GM12874 (cell line): ENCODE measurements at regions not wholly inside any gene's neighbourhood (a gene's known extent, or its start where the extent isn't known, plus 50 kb on each side); places are given as distances from the start of the nearest gene placed in this dataset.

Experiments used
- TF ChIP-seq, protein P1 (sequence below): IDR thresholded peaks from 2 replicates; pipeline ENCODE4 v1.5.1; 2011; ENCODE audit warnings: low read depth, mild to moderate bottlenecking, control low read depth, low read length, moderate library complexity; ENCODE audit not compliant: insufficient read depth

DNA sequence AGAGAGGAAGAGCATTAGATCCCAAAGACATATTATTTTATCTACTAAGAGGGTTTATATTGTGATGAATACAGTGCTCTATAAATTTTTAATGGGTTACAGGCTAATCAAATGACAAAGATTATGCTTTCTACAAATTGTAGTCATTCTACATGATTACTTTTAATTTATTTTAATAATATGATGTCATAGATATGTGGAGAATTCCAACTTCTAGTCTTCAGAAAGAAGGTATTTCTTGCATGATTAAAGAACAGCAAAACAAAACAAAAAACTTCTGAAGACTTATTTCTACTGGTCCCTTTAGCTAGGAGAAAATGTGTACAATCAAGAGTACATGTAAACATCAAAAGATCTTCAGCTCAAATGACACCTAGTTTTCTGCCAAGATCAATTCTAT, 71.5 kb upstream of the FOXG1 start:
- TF ChIP-seq, protein P1, sequence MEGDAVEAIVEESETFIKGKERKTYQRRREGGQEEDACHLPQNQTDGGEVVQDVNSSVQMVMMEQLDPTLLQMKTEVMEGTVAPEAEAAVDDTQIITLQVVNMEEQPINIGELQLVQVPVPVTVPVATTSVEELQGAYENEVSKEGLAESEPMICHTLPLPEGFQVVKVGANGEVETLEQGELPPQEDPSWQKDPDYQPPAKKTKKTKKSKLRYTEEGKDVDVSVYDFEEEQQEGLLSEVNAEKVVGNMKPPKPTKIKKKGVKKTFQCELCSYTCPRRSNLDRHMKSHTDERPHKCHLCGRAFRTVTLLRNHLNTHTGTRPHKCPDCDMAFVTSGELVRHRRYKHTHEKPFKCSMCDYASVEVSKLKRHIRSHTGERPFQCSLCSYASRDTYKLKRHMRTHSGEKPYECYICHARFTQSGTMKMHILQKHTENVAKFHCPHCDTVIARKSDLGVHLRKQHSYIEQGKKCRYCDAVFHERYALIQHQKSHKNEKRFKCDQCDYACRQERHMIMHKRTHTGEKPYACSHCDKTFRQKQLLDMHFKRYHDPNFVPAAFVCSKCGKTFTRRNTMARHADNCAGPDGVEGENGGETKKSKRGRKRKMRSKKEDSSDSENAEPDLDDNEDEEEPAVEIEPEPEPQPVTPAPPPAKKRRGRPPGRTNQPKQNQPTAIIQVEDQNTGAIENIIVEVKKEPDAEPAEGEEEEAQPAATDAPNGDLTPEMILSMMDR, result no peak

DNA sequence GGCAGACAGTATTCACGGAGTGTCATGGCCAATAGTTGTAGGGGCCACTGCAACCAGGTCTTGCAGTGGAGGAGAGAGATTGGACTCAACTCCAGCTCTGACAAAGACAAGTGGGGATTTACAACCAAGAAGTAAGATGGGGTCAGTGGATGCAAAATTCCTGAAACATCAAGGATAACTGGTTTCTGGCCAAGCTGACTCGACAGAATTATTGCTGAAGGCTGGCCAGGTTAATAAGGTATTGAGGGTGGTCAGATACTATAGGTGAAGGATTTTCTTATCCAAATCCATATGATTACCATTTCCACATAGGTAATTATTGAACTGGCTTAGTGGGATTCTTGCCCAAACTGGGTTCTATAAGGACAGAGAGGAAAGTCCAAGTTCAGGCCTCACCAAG, 64.9 kb upstream of the FOXG1 start:
- TF ChIP-seq, protein P1, result no peak

DNA sequence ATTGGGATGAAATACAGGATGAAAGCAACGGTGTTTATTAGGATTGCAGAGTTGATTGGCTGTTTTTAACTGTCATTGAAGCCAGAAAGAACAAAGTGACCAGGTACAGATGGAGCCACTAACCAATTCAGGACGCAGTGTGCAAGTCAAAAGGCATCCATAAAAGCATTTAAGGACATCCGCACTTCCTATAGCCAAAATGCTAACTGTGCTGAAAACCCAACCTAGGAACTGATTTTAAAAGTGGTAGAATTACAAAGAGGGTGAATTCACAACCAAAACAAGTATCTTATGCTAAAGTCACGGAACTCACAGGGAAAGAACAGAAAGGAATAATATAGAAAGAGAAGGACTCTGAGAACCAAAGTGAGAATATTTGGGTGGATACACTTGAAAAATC, 63.1 kb upstream of the FOXG1 start:
- TF ChIP-seq, protein P1, result no peak

DNA sequence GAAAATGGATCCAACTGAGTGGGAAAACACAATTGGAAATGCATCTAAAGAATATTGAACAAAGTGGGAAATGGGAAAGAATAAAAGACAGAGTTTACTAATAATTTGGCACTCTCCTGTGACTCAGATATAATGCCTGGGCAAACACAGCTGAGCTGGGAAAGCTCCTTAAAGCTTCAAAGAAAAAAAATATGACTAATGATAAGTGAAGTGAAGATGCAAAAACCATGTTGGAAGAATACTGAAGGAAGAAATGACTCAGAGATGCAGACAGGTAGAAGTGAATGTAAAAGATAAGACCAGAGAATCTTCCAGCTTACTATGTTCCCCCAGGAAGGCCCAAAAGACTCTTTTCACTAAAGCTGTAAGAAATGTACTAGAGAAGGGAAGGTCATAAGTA, 62.4 kb upstream of the FOXG1 start:
- TF ChIP-seq, protein P1, result no peak

DNA sequence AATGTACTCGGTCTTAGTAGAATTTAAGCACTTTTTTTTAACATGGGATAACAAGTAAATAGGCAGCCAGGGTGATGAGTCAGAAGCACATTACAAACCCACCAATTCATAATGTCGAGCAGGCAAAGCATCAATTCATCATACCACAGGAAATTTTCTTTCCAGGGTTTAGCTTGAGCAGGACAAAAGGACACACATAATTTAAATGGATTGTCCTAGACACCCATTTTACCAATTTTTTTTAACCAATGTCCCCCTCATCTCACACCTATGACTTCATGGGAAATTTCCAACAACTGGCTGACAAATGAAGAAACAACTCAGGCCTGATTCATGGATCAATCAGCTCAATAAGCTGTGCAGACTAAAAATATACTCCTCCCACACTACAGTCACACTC, 58.8 kb upstream of the FOXG1 start:
- TF ChIP-seq, protein P1, result no peak

DNA sequence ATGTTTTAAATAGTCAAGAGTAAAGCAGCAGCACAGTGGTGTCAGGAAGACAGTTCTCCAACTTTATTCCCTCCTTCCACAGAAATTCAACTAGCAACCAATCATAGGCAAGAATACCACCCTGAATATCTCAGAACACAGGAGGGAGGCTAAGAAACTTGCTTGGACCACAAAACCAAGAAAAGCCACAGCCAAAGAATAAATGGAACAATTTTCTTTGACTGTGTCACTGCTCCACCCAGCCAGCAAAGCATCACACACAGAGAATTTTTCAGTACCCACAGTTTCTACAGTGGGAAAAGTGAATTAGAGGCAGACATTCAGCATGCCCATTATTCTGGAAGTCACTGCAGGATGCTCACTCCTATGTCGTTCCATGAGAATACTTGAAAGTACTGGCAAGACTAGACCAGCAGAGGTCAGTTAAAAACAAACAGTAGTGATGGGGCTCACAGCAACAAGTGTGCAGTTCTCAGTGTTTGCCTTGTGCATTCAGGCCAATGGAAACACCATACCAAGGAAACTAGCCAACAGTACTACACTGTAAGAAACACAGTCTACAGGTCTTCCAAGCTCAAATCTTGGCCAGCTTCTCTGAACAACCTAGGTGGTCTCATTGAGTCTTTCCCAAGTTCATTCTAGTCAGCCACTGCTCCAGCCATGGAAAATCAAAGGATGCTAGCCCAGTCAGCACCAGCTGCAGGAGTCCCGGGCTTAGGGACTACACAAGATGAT, 56.8 kb upstream of the FOXG1 start:
- TF ChIP-seq, protein P1, result no peak
